ENCODE measurements at regions not wholly inside any gene's neighbourhood (a gene's known extent, or its start where the extent isn't known, plus 50 kb on each side); places are given as distances from the start of the nearest gene placed in this dataset.
"Not testable (repeated sequence)": the region's sequence is repeated elsewhere in the genome, so short reads cannot be mapped to it uniquely, and the experiment has no call there.

- CTCF ChIA-PET, result no interaction called here
- TF ChIP-seq CTCF (IDR thresholded peaks at IDR 0.05; ENCODE audit: insufficient read depth, low read length, missing control alignments), result no peak
- no peak overlapping the region for H3K4me3 ChIP-seq (ENCODE audit: low read depth, low read length)
- no peak for DNase-seq (ENCODE audit: low read depth, low spot score)
- POLR2A ChIA-PET, result no interaction called here
These were observed 407.5 kb upstream of the PRKCQ start for GRCh38 chr10:6987536-6987945.

GRCh38 chr10:6986927-6987326, 406.9 kb upstream of the PRKCQ start:
- ChIA-PET POLR2A (no interaction called here), CTCF (no interaction called here)
- no peak for DNase-seq (ENCODE audit: low read depth, low spot score)
- TF ChIP-seq CTCF (IDR thresholded peaks at IDR 0.05; ENCODE audit: insufficient read depth, low read length, missing control alignments), result no peak
- no peak overlapping the region for H3K4me3 ChIP-seq (ENCODE audit: low read depth, low read length)

- no peak for DNase-seq (ENCODE audit: low read depth, low spot score)
- no peak overlapping the region for H3K4me3 ChIP-seq (ENCODE audit: low read depth, low read length)
- no peak for TF ChIP-seq CTCF (IDR thresholded peaks at IDR 0.05; ENCODE audit: insufficient read depth, low read length, missing control alignments)
- ChIA-PET CTCF (no interaction called here), POLR2A (no interaction called here)
These were observed 405.6 kb upstream of the PRKCQ start for GRCh38 chr10:6985644-6986043.

DNA sequence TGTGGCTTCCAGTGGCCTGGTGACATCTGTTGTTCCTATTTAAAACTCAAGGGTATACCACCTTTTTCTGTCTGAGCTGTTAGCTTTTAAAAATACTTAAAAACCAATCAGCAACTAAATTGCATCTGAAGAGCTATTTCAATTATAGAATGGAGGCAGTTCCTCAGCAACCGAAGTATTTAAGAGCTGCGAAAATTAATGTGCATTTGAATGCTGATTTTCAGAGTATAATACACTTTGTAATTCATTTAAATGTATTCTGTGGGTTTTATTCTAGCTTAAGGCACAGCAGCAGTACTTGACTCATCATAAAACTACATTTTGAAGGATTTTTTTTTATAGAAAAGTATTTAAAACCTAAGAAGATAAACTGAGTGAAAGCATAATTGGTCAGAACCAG, 404.9 kb upstream of the PRKCQ start:
- CTCF ChIA-PET, result no interaction called here
- no peak overlapping the region for H3K4me3 ChIP-seq (ENCODE audit: low read depth, low read length)
- POLR2A ChIA-PET, result no interaction called here
- TF ChIP-seq CTCF (IDR thresholded peaks at IDR 0.05; ENCODE audit: insufficient read depth, low read length, missing control alignments), result no peak
- DNase-seq (ENCODE audit: low read depth, low spot score), result no peak

DNA sequence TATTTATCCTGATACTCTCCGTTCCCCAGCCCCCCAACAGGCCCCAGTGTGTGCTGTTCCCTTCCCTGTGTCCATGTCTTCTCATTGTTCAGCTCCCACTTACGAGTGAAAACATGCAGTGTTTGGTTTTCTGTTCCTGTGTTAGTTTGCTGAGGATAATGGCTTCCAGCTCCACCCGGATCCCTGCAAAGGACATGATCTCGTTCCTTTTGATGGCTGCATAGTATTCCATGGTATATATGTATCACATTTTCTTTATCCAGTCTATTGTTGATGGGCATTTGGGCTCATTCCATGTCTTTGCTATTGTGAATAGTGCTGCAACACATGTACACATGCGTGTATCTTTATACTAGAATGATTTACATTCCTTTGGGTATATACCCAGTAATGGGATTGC, 403.9 kb upstream of the PRKCQ start:
- H3K4me3 ChIP-seq (ENCODE audit: low read depth, low read length); POLR2A ChIA-PET; CTCF ChIA-PET; DNase-seq (ENCODE audit: low read depth, low spot score): not testable (repeated sequence)

GRCh38 chr10:6980353-6980752, 400.3 kb upstream of the PRKCQ start:
- H3K4me3 ChIP-seq (ENCODE audit: low read depth, low read length), result no peak overlapping the region
- DNase-seq (ENCODE audit: low read depth, low spot score), result no peak
- CTCF ChIA-PET, result no interaction called here
- POLR2A ChIA-PET, result no interaction called here
- no peak for TF ChIP-seq CTCF (IDR thresholded peaks at IDR 0.05; ENCODE audit: insufficient read depth, low read length, missing control alignments)

DNA sequence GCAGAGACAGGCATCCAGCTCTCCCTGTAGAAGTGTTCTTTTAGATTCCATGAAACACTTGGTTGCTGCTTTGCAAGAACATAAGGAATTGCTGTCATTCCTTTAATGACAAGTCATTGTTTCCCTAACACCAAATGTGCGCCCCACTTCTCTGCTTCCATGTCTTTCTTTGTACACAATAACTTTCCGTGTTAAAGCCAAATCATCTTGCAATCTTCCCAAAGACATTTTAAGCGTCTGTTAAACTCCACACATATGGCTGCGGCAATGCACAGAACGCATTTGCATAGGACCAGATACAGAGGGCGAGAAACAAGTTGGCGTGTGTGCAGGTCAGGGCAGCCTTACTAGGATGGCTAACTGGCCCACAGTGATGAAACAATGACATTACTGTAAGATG, 399.3 kb upstream of the PRKCQ start:
- ChIA-PET POLR2A (no interaction called here), CTCF (no interaction called here)
- DNase-seq (ENCODE audit: low read depth, low spot score), result no peak
- no peak overlapping the region for H3K4me3 ChIP-seq (ENCODE audit: low read depth, low read length)
- TF ChIP-seq CTCF (IDR thresholded peaks at IDR 0.05; ENCODE audit: insufficient read depth, low read length, missing control alignments), result no peak
